ENCODE measurements at regions not wholly inside any gene's neighbourhood (a gene's known extent, or its start where the extent isn't known, plus 50 kb on each side); places are given as distances from the start of the nearest gene placed in this dataset.

DNA sequence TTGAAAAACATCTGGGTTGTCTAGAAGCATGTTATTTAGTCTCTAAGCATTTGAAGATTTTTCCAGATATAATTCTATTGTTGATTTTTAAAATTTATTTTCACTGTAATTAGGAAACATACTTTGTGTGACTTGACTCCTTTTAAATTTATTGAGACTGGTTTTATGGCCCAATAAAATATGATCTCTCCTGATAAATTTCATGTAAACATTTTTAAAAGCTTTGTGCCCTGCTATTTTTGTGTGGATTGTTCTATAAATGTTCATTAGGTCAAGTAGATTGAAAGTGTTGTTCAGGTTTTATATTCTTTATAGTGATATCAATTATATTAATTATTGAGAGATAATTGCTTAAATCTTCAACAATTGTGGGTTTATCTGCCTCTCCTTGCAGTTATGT is 105.4 kb downstream of the RFX6 start:
- TF ChIP-seq, protein P1, sequence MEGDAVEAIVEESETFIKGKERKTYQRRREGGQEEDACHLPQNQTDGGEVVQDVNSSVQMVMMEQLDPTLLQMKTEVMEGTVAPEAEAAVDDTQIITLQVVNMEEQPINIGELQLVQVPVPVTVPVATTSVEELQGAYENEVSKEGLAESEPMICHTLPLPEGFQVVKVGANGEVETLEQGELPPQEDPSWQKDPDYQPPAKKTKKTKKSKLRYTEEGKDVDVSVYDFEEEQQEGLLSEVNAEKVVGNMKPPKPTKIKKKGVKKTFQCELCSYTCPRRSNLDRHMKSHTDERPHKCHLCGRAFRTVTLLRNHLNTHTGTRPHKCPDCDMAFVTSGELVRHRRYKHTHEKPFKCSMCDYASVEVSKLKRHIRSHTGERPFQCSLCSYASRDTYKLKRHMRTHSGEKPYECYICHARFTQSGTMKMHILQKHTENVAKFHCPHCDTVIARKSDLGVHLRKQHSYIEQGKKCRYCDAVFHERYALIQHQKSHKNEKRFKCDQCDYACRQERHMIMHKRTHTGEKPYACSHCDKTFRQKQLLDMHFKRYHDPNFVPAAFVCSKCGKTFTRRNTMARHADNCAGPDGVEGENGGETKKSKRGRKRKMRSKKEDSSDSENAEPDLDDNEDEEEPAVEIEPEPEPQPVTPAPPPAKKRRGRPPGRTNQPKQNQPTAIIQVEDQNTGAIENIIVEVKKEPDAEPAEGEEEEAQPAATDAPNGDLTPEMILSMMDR (IDR thresholded peaks at IDR 0.05; ENCODE audit: insufficient read depth, low read length): no peak
- no peak overlapping the region for H3K4me3 ChIP-seq (ENCODE audit: low read depth, low read length)
- DNase-seq (ENCODE audit: low read depth): no peak

DNA sequence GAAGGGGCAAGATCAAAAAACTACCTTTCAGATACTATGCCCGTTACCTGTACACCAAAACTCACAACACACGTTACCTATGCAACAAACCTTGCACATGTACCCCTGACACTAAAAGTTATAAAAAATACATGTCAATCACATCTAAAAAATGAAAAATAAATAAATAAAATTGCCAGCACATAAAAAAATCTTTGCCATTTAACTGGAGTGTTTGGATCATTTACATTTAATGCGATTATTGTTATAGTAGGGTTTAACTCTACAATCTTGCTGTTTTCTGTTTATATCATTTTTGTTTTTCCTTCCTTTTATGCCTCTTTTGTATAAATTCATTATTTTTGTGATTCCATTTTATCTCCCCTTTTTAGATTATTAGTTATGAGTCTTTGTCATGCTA is 106.3 kb downstream of the RFX6 start:
- TF ChIP-seq, protein P1 (IDR thresholded peaks at IDR 0.05; ENCODE audit: insufficient read depth, low read length): no peak
- H3K4me3 ChIP-seq (ENCODE audit: low read depth, low read length): no peak overlapping the region
- no peak for DNase-seq (ENCODE audit: low read depth)

DNA sequence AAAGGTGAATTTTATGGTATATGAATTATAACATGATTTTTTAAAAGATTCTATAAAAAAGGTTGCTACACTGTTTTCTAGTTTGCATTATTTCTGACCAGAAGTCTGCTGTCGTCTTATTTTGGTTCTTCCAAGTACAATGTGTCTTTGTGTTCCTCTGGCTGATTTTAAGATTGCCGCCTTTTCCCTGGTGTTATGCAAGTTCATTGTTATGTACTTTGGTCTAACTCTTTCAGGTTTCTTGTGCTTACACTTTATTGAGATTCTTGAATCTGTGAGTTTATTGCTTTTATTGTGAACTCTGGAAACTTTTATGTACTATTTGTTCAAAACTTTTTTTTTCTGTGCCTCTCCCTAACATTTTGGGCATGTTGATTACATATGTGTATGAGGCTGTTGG is 109.8 kb downstream of the RFX6 start:
- H3K4me3 ChIP-seq (ENCODE audit: low read depth, low read length): no peak overlapping the region
- no peak for DNase-seq (ENCODE audit: low read depth)
- TF ChIP-seq, protein P1 (IDR thresholded peaks at IDR 0.05; ENCODE audit: insufficient read depth, low read length): no peak

DNA sequence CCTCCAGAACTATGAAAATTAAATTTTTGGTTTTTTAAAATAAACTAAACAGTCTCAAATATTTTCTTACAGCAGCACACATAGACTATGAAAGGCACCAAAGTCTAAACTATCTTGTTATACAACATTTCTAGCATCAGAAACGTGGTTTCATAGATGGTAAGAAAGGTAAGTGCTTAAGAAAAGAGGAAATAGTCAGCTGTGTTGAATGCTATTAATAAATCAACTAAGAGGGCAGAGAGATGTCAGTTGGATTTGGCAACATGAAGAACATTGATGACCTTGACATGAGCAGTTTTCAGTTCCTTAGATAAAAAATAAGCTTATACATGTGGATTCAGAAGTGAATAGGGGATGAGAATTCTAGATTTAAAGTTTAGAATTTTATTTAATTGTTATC is 113.6 kb downstream of the RFX6 start:
- DNase-seq (ENCODE audit: low read depth): no peak
- H3K4me3 ChIP-seq (ENCODE audit: low read depth, low read length): no peak overlapping the region
- TF ChIP-seq, protein P1 (IDR thresholded peaks at IDR 0.05; ENCODE audit: insufficient read depth, low read length): no peak

DNA sequence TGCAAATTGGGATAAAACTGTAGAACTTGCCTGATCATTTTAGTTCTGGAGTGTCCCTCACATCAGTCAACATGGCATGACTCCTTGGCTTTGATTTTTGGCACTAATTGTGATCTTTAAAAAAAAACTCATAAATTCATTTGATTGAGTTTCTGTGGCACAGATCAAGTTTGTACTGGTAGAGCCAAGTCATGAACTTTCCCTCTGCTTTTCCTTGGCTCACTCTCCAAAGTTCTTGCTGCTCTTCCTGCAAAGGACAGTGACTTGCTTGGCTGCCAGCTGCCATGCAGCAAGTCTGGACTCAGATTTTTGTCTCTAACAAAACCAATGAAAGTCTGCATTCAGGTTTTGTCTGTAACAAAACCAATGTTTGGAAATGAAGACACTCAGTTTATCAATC is 115.5 kb downstream of the RFX6 start:
- TF ChIP-seq, protein P1 (IDR thresholded peaks at IDR 0.05; ENCODE audit: insufficient read depth, low read length): no peak
- no peak for DNase-seq (ENCODE audit: low read depth)
- no peak overlapping the region for H3K4me3 ChIP-seq (ENCODE audit: low read depth, low read length)

DNA sequence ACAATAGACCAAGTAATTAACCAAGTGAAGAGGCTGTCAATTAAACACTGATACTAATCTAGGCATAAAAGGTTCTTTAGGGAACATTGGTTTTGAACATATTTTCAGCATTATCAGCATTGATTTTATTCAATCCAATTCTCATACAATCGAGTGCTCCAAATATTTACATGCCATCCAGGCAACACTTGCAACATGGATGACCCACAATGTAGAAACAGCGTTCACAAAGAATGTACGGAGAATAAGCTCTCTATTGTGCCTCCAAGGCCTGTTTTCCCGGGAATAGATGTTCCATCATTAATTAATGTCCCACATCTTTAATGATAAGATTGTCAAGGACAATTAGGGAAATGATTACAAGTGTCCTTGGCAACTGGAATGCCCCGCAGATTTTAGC is 117.4 kb downstream of the RFX6 start:
- no peak overlapping the region for H3K4me3 ChIP-seq (ENCODE audit: low read depth, low read length)
- TF ChIP-seq, protein P1 (IDR thresholded peaks at IDR 0.05; ENCODE audit: insufficient read depth, low read length): no peak
- DNase-seq (ENCODE audit: low read depth): no peak

DNA sequence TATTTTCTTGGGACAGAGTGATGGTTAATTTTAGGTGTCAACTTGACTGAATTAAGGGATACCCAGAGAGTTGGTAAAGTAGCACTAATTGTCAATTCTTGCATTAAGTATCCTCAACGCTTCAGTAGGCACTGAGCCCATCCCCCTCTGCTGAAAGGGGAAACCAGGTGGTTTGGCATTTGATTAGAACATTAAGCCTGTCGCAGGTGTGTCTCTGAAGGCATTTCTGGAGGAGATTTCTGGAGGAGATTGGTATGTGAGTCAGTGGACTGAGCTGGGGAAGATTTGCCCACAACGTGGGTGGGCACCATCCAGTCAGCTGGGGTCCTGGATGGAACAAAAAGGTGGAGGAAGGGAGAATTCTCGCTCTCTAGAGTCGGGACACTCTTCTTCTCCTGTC is 119.8 kb downstream of the RFX6 start:
- no peak for DNase-seq (ENCODE audit: low read depth)
- TF ChIP-seq, protein P1 (IDR thresholded peaks at IDR 0.05; ENCODE audit: insufficient read depth, low read length): no peak
- no peak overlapping the region for H3K4me3 ChIP-seq (ENCODE audit: low read depth, low read length)

Measured in fibroblast of the aortic adventitia (primary cell).